Kasumi-1 (cell line): ENCODE measurements at regions not wholly inside any gene's neighbourhood (a gene's known extent, or its start where the extent isn't known, plus 50 kb on each side); places are given as distances from the start of the nearest gene placed in this dataset.
A peak's percentile ranks its signal among the peaks of the same experiment; 100 is the strongest.
"Not testable (repeated sequence)": the region's sequence is repeated elsewhere in the genome, so short reads cannot be mapped to it uniquely, and the experiment has no call there.

Source experiments
- DNase-seq, 2 experiments: peaks; one replicate each; lab custom pipeline; 2025; lab: John Stamatoyannopoulos, UW

DNA sequence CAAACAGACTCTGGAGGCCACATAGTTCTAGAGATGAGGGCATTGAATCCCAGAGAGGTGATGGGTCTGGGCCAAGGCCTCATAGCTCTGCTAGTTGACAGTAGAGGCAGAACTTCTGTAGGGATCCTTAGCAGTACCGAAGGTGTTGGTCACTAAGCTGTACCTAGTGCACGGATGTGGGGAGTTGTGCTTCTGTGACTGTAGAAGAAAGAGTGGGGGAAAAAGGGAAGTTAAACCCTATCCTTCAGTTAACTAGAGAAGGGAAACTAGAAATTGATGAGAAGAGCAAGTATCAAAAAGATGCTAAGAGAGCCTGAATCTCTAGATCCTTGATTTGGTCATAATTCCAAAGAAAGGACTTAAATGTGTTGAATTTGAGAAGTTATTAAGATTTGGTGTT is 186.7 kb downstream of the NFKBIZ start:
- peak; percentile 39 to 53 for DNase-seq

DNA sequence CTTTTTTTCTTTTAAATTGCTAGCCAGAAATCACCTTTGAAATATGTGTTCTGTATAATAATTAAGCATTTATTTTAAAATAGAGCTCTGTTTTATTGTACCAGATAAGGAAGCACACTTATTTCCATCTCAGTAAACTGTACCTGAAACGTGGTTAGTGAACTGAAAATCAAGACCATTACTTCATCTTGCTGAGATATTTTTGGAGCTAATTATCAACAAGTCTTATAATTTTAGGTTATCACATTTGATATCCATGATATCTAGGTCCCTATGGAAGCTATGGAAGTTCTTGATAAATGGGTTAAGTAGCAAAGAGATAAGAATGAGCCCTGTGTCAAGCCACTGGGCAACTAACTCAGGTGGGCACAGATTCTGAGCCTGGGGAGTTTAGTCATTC is 187.2 kb downstream of the NFKBIZ start:
- no peak for DNase-seq

DNA sequence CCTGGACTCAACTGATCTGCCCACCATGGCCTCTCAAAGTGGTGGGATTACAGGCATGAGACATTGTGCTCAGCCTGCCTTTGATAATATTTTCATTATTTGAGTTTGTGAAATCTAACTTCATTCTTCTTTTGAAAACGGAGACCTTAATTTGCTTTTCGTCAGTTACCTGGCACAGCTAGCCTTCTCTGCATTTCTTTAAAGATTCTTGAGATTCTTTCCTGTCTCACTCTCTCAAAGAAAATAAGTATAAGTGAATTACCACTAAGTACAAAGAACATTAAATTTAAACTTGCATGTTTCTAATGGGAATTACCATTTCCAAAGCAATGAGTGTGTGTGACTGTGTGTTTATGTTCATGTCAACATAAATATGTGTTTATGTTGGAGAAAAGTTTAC is 187.9 kb downstream of the NFKBIZ start:
- DNase-seq: no peak

DNA sequence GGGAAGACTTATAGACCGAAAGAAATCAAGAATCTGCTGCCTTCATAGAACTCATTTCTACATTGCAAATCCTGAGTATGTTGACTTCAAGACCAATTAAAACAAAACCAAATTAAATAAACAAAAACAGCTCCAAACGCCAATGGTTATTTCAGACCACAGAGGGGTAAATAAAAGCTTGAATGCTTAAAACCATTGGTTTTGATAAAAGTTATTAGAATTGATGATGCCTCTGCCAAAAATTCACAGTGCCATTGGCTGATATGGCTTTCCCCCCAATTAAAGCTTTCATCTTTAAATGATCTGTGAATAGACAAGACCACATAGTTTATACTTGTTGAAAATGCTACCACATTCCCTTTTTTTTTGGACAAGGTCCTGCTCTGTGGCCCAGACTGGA is 188.5 kb downstream of the NFKBIZ start:
- DNase-seq: no peak

DNA sequence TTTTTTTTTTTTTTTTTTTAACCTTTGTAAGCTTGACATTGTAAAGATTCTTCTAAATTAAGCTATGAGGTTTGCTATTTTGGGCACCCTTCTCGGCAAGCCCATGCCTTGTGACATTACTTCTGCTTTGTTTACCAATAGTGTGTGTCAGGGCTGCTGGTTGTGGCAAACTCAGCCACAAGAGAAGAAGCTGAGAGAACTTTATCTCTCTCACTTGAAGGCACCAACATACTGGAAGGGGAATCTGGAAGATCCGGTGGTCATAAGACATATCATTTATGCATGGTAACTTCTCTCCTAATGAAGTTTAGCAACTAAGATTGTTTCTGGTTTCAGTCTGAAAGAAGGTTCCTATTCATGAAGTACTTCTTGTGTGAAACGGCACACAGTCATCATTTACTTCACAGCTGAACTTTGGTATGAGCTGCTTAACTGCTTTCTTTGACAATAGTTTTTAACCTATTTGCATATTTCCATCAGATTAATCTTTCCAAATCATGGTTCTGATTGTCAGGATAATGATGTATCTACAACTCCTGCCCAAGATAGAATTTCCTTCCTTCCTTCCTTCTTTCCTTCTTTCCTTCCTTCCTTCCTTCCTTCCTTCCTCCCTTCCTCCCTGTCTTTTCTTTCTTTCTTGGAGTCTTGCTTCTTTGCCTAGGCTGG is 189.3 kb downstream of the NFKBIZ start:
- DNase-seq: no peak

DNA sequence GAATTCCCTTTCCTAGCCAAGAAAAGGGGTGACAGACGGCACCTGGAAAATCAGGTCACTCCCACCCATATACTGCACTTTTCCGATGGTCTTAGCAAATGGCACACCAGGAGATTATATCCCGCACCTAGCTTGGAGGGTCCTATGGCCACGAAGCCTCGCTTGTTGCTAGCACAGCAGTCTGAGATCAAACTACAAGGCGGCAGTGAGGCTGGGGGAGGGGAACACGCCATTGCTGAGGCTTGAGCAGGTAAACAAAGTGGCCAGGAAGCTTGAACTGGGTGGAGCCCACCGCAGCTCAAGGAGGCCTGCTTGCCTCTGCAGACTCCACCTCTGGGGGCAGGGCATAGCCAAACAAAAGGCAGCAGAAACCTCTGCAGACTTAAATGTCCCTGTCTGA is 190.8 kb downstream of the NFKBIZ start:
- DNase-seq: not testable (repeated sequence)

DNA sequence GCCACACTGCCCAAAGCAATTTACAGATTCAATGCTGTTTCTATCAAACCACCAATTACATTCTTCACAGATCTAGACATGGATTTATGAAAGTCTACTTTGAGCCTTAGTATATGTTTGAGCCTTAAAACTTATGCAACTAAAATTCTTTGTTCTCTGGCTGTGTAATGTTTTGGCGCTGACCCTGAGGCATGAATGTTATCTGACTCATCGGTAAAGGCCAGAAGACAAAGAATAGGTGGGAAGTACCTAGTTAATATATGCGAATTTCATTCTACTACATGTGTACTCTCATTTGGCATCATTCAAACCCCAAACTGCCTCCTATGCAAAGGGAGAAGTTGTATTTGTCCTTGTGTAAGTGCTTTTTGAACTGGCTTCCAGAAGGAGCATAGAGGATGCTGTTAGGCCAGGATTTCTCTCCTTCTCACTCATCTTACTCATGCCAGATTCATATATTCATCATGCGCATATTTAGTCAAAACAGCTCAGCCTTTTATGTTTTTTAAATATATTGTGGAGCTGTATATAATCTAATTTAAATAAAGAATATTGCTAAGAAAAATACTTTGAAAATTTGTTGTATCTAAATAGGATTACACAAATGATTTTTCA is 204.2 kb downstream of the NFKBIZ start:
- DNase-seq: no peak

DNA sequence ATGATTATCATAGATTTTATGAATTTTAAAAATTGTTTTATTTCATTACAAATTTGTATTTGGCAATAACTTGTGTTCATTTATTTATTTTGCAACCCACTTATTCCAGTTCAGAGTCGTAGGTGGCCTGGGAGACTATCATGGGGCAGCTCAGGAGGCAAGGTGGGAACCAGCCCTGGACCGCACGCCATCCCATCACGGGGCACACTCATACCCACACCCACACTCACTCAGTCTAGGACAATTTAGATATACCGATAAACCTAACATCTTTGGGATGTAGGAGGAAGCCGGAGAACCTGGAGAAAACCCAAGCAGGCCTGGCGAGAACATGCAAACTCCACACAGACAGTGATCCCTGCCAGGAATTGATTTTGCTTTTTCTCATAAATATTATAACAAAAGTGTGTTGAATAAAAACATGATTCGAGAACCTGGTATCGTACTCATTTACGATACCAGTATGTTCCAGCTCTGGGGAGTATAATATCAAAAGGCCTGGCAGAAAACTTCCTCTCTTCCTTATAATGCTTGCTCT is 205.3 kb downstream of the NFKBIZ start:
- DNase-seq: no peak

DNA sequence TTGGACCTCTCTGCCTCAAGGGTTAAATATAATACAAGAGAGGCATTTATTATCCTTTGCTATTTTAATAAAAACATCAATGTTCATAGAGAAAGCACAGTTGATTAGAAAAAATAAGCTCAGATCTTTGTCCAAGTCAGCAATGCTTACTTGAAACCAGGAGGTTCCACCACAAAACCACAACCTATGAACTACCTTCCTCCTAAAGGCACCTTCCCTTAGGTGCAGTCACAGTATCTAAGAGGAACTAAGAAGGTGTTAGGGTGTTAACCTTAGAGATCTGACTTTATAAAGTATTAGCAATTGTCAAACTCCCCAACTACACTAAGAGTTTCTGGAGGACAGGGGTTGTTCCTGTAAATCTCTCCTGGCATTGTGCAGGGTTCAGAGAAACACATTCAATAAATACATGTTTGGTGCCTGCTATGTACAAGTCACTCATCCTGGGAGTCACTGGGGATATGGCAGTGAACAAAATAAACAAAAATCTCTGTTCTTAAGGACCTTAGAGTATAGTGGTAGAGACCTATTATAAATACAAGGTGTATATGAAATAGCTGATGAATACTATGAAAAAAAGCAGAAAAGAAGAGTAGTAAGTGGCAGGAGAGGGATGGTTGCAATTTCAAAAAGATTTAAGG is 208.6 kb downstream of the NFKBIZ start:
- no peak for DNase-seq

DNA sequence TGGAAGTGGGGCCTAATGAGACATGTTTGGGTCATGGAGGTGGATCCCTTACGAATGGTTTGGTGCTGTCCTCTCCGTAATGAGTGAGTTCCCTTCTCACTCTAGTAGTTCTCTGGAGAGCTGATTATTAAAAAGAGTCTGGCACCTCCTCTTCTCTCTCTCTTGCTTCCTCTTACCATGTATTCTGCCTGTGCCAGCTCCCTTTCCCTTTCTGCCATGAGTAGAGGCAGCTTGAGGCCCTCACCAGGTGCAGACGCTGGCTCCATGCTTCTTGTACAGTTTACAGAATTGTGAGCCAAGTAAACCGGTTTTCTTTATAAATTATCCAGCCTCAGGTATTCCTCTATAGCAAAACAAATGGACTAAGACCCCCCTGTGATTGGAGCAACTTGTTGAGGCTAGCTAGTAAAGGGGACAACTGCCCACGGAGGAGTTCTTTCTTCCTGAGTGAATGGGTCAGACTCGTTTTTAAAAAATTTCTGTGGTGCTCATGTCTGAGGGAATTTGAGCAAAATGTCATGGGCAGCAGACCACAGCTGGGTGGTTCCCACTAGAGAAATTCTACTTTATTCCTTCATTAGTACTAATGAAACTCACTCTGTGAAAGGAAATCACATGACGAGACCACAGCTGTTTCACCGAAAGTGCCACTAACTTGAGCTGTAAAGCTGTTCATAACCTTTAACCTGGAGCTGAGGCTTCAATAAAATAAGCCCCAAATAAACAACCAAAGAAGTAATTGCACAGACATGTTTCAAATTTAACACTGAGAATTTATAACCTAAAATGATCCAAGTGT is 210.0 kb downstream of the NFKBIZ start:
- DNase-seq: no peak

DNA sequence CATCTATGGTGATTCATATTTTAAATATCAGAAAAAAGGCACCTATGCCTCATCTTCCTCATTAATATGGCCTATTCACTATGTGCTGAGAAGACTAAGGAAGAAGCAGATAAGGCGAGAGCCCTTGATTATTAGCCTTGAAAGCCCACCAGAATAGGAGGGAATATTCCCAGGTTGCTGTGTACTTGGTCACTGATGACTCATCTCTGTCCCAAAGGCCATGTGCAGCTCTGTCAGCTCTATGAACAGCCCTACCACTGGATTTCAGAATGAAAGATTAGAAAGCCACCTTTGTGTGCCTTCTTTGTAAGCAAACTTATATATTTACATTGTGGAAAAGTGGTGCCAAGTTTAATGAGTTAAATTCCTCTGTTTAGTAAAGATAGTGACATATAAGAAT is 211.5 kb downstream of the NFKBIZ start:
- DNase-seq: no peak

DNA sequence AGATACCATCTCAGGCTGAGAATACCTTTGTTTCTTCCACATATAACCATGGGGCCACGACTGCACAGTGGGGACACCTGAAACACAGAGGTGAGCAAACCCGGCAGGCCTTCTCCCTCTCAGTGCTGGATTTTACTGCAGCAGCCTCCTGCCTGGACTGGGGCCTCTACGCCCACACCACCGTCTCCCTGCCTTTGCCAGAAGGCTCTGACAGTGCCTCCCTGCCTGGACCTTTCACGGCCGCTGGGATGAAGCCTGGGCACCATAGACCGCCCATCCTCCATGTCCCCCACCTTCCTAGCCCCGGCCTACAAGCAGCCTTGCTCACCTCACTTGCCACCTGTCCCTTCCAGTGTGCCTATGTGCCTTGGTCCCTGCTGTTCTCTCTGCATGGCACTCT is 214.3 kb downstream of the NFKBIZ start:
- no peak for DNase-seq

DNA sequence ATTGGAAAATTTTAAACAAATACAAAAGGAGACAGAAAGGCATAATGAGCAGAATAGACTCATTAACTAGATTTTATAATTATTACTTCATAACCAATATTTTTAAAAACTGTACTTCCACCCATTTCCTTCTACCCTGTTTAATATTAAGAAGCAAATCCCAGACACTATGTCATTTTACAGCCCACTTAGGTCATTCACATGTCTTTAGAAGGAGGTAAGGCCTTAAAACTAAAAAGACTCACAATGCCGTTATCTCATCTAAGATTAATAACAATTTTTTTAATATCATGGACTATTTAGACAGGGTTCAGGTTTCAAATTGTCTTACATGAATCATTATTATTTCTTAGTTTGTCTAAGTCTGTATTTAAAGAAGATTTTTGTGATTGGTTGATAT is 217.2 kb downstream of the NFKBIZ start:
- DNase-seq: no peak

DNA sequence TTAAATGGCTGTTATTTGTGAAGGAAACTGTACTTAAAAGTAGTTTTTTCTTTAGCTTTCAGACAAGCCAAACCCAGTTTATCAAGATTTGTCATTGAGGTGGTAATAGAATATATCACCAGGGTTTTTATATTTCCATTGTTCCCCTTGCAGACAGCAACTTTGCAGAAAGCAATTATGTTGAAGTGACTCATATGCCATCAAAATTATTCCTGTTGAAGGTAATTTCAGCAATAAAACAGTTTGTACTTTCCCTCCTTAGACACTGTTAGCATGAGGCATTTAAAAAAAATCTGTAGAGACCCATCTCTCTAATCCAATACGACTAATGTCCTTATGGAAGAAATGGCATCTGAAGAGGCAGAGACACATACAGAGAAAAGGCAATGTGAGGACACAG is 219.0 kb downstream of the NFKBIZ start:
- DNase-seq: no peak

DNA sequence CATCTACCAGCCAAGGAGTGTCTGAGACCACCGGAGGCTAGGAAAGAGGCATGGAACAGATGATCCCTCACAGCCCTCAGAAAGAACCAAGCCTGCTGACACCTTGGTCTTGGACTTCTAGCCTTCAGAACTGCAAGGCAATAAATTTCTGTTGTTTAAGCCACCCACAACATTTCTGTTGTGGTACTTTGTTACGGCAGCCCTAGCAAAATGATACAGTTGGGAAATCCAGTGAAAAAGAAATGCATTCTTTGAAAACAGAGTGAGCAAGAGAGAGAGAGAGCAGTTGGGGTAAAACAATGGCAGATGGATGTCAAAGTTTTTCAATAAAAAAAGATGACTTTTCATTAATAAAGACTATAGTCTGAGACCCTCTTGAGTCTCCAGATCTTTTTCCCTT is 219.4 kb downstream of the NFKBIZ start:
- no peak for DNase-seq

DNA sequence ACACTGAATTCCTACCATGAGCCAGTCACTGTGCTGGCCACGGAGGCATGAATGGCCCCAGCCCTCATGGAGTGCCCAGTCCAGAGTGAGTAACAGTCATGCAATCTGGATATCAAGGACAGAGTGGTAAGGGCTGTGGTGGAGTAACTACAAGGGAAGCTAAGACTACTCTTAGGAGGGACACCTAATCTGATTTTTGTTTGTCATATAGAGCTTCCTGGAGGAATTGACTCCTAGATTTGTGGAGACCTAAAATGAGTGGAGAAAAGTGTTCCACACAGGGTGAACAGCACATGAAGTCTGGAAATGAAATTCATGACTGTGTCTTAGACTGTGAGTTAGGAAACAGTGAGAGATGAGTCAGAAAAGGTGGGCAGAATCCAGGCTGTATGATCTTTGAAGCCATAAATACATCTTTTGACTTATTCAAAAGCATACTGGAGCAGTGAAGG is 219.9 kb downstream of the NFKBIZ start:
- no peak for DNase-seq

DNA sequence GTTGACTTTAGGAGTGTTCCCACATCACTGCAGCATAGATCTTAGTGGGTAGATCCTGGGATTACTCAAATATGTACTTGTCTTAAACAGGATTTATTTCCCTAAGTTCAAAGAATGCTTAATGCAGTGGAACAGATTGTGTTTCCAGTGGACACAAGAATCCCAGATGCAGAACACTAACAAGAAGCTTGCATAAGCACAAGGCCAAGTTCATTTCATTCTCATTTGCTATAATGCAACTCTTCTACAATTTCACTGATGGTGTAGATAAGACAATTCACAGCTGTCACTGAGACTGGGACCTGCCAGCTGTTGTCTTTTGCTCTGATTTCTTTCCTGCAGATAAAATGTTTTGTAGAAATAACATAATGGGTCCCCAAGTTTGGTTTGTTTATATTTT is 225.6 kb downstream of the NFKBIZ start:
- no peak for DNase-seq

DNA sequence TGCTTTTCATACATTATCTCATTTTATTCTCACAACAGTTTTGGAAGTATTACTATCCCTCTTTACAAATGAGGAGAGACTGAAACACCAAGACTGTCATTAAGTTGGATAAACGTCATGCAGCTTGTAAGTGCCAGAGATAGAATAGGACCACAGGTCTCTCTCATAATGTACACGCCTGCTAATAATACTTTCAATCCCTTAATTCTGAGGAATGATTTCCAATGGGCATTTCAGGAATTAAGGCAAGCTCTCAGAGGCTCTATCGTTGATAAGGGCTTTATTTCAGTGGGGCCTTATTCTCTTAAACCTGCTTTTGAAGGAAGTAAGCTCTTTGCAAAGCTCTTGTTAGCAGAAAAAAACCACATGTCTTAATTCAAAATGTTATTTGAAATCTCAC is 229.1 kb downstream of the NFKBIZ start:
- no peak for DNase-seq

DNA sequence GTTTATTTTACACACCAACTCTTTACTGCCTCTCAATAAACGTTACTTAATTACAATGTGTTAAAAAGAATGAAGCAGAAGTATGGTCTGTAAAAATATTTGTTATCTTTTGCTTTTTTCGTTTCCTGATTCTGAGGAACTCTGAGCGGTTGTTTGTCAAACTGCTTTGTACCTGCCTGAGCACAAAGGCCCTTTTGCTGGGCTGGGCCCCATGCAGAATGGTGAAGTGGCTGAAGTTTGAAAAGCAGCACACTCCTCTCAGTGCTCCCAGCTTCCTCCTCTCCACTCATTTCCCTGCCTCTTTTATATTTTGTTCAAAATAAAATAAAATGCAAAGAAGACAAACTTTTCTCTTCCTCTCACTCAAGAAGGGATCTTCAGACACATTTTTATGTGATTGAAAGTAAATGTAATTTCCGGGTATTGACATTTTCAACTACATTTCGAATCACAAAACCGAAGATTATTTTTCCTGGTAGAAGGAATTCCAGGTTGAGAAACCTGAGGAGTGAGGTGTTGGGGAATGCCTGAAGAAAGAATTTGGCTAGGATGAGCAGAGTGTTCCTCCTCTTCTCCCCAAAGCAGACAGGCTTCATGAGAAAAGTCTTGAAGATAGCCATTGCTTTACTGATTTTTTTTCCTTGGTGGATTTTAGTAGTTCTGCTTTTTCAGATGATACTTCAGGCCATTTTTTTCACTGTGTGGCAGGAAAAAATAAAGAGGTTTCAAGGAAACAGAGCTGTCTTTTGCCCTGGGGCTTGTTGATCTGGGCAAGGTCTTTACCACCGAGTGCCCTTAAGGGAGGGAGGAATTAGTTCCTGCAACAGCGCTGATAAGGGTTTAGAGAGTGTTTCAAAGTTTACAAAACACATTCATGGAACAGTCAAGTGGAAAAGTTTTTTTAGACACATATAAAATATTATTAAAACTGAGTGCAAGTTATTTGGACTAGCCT is 229.8 kb downstream of the NFKBIZ start:
- DNase-seq: peak; percentile 41 to 48

DNA sequence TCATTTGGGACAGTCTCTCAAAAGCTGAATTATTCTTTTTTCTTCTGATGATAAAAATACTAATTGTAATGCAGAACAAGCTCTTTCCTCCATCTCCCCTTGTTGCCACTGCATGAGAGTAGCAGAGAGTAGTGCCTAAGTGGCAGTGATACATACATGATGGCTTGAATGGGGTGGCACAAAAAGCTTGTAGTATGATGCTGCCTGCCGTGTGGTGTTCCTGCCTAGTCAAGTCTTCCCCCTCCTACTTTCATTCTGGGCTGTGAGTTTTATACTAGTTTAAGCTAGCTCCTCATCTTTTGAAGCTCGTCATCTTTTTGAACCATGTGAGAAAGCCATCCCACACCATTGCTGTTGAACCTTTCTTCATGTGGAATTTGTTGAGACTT is 230.5 kb downstream of the NFKBIZ start:
- DNase-seq: no peak

DNA sequence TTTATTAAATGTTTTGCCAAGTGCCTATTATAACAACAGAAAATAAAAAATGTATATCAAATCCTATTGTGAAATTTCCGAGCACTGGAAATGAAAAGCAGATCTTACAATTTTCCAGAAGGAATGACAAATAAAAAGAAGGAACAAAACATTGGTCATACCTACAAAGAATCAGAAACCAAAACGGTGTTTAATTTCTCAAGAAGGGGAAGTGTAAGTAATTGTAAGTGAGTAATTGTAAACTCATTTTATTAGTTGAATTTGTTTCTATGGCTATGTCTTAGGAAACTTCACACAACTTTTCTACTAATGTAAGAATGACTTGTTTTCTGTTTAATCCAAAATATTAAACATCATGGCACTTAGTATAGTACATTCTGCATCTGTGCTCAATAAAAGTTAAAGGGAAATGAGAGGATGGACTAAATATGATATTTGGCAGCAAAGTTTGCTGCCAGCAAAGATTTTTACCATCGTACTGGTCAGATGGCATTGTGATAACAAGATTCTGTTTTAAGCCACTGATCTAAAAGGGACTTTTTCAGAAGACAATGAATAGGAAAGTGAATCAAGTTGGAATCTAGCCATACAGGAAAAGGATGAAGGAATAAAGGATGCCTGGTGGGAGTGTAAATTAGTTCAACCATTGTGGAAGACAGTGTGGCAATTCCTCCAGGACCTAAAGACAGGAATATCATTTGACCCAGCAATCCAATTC is 232.4 kb downstream of the NFKBIZ start:
- DNase-seq: no peak
